ENCODE measurements at regions not wholly inside any gene's neighbourhood (a gene's known extent, or its start where the extent isn't known, plus 50 kb on each side); places are given as distances from the start of the nearest gene placed in this dataset.

DNA sequence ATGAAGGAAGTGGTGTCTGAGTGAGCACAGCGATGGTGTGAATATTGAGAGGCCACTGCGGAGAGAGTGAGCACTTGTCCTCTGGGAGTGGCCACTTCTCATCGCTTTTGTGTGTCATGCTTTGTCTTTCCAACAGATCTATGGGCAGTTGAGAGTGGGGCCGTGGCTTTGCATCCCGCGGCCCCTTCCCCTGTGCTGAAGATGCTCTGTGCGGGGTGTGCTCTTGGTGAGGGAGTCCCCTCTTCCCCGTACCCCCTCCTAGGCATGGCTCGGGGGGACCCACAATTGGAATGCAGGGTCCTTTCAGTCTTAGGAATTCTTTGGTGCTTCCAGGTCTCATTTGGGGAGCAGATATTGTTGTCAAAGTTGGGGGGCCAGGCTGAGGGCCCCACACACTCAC, 197.3 kb upstream of the WSCD1 start:
- WGBS, 2 experiments (ENCODE audit: extremely low coverage in 2 of 2, insufficient read length in 1 of 2): 80% methylated on average over 1 of the region's 9 CpGs; no CpG with 5 or more reads in 1 of the 2 experiments
- ATAC-seq (ENCODE audit: low read depth): no peak
- no peak overlapping the region for H2BK15ac ChIP-seq (ENCODE audit: low read depth, low read length)
- no peak overlapping the region for H3K4me2 ChIP-seq (ENCODE audit: low read depth, low read length)
- no peak overlapping the region for H3K27ac ChIP-seq (ENCODE audit: insufficient read depth, low read length)
- no peak overlapping the region for H3K56ac ChIP-seq (ENCODE audit: extremely low read depth, insufficient read depth, low read length)
- H3K9me3 ChIP-seq (ENCODE audit: control insufficient read depth, insufficient read depth, low read length): no peaks in the 10 kb centered on the region
- H4K20me1 ChIP-seq (ENCODE audit: insufficient read depth, low read length): no peaks in the 10 kb centered on the region
- no peak overlapping the region for H3K14ac ChIP-seq (replicated peaks; ENCODE audit: low read depth, low read length)
- no peak overlapping the region for H3K4me3 ChIP-seq (ENCODE audit: insufficient read depth, low read depth, low read length)
- no peak overlapping the region for H3K4ac ChIP-seq (ENCODE audit: low read depth, low read length)
- no peak overlapping the region for H4K5ac ChIP-seq (ENCODE audit: low read depth, low read length)
- no TSS peak for BruUV-seq (replicated peaks)
- intact Hi-C loops (cut with micrococcal nuclease) (no loop called here), dilution Hi-C loops (cut with HindIII; ENCODE audit: low sequenced_read_pairs, unreplicated experiment) (no loop called here), in situ Hi-C loops (cut with MboI; ENCODE audit: low sequenced_read_pairs) (no loop called here)
- no peak overlapping the region for H4K8ac ChIP-seq (ENCODE audit: low read depth in 2 of 2, low read length in 2 of 2)
- ChIA-PET CTCF (no interaction called here), POLR2A (ENCODE audit: unreplicated experiment) (no interaction called here)
- H3K79me1 ChIP-seq (ENCODE audit: low read depth in 1 of 2, low read length in 2 of 2): no peaks in the 10 kb centered on the region
- H2BK20ac ChIP-seq (ENCODE audit: low read depth, low read length): no peak overlapping the region
- no peaks in the 10 kb centered on the region for H3K9me1 ChIP-seq (ENCODE audit: insufficient read depth, low read length)
- no peaks in the 10 kb centered on the region for H3K4me1 ChIP-seq (ENCODE audit: control insufficient read depth, insufficient read depth, low read length)
- no peak overlapping the region for H2AK5ac ChIP-seq (ENCODE audit: low read depth, low read length)
- H3K9ac ChIP-seq (ENCODE audit: low read depth, low read length): no peak overlapping the region
- no peak overlapping the region for H2AFZ ChIP-seq (replicated peaks; ENCODE audit: low read length, poor library complexity)
- H3K27me3 ChIP-seq (ENCODE audit: control insufficient read depth, insufficient read depth, low read length): no peaks in the 10 kb centered on the region
- TF ChIP-seq NFE2L2 (IDR thresholded peaks at IDR 0.05; ENCODE audit: low read depth, low read length) (no peak), POLR2A (IDR thresholded peaks at IDR 0.05; ENCODE audit: low read depth, low read length) (no peak), MXI1 (IDR thresholded peaks at IDR 0.05; ENCODE audit: borderline replicate concordance, low read depth, low read length) (no peak), FOS (IDR thresholded peaks at IDR 0.05; ENCODE audit: low read depth, low read length) (no peak), CEBPB (IDR thresholded peaks at IDR 0.05; ENCODE audit: low read depth, low read length) (no peak), MAZ (IDR thresholded peaks at IDR 0.05; ENCODE audit: borderline replicate concordance, low read depth, low read length) (no peak), RAD21 (IDR thresholded peaks at IDR 0.05; ENCODE audit: low read length) (no peak), BHLHE40 (IDR thresholded peaks at IDR 0.05; ENCODE audit: low read depth, low read length) (no peak), SMC3 (IDR thresholded peaks at IDR 0.05; ENCODE audit: low read depth, low read length) (no peak)
- TF ChIP-seq, protein P1, sequence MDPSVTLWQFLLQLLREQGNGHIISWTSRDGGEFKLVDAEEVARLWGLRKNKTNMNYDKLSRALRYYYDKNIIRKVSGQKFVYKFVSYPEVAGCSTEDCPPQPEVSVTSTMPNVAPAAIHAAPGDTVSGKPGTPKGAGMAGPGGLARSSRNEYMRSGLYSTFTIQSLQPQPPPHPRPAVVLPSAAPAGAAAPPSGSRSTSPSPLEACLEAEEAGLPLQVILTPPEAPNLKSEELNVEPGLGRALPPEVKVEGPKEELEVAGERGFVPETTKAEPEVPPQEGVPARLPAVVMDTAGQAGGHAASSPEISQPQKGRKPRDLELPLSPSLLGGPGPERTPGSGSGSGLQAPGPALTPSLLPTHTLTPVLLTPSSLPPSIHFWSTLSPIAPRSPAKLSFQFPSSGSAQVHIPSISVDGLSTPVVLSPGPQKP (IDR thresholded peaks at IDR 0.05; ENCODE audit: borderline replicate concordance, low read depth, low read length): no peak
- no peak overlapping the region for H2AK9ac ChIP-seq (replicated peaks; ENCODE audit: low read depth, low read length, poor library complexity)
- H3K23ac ChIP-seq (ENCODE audit: low read depth, low read length): no peak overlapping the region
- no peak overlapping the region for H3K18ac ChIP-seq (ENCODE audit: low read depth, low read length)
- H2BK5ac ChIP-seq (ENCODE audit: low read depth, low read length, poor library complexity, severe bottlenecking): no peak overlapping the region
- no peak for DNase-seq
- no peak overlapping the region for H4K91ac ChIP-seq (ENCODE audit: insufficient read depth, low read depth, low read length)
- no peak overlapping the region for H2BK120ac ChIP-seq (ENCODE audit: low read depth, low read length)
- H3K36me3 ChIP-seq (ENCODE audit: control insufficient read depth, insufficient read depth, low read length): no peaks in the 10 kb centered on the region
